GM12873 (cell line): ENCODE measurements at regions not wholly inside any gene's neighbourhood (a gene's known extent, or its start where the extent isn't known, plus 50 kb on each side); places are given as distances from the start of the nearest gene placed in this dataset.

Experiments used
- TF ChIP-seq, protein P1 (sequence below): IDR thresholded peaks from 2 replicates; pipeline ENCODE4 v1.5.1; 2012; ENCODE audit warnings: low read depth, mild to moderate bottlenecking, moderate library complexity, low read length, control low read depth; ENCODE audit not compliant: insufficient read depth; ENCODE audit errors: missing control alignments

DNA sequence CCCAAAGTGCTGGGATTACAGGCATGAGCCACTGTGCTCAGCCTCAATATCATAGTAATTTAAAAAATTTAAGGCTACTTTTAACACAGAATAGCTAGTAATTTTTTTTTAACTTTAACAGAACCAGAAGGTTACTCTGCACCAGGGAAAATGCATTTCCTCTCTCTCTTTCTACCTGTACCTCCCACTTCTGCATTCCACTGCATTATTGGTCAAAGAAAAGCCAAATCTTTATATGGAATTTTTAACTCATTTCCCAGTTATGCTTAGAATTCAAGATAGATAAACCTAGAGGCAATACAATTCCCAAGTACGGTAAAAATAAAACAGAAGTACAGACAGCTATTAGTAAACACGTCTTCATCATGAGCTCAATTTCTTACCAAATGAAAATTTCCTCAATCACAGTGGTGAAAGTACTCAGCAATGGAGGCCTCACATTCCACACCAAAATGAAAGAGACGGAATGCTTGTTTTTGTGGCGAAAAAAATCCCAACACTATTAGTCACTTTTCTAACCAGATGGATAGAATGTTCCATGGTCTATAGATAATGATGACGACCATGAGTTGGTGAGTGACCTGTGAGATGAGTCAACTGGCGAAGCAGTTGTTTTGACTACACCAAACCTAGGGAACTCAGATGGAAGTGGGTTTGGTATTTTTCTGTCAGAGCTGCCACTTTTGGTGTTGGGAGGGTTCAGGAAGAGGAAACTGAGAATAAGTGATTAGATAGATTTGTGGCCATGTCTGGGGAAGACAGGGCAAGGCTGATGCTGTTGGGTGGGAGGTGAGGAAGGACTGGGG lies 104.7 kb upstream of the SGK1 start:
- TF ChIP-seq, protein P1, sequence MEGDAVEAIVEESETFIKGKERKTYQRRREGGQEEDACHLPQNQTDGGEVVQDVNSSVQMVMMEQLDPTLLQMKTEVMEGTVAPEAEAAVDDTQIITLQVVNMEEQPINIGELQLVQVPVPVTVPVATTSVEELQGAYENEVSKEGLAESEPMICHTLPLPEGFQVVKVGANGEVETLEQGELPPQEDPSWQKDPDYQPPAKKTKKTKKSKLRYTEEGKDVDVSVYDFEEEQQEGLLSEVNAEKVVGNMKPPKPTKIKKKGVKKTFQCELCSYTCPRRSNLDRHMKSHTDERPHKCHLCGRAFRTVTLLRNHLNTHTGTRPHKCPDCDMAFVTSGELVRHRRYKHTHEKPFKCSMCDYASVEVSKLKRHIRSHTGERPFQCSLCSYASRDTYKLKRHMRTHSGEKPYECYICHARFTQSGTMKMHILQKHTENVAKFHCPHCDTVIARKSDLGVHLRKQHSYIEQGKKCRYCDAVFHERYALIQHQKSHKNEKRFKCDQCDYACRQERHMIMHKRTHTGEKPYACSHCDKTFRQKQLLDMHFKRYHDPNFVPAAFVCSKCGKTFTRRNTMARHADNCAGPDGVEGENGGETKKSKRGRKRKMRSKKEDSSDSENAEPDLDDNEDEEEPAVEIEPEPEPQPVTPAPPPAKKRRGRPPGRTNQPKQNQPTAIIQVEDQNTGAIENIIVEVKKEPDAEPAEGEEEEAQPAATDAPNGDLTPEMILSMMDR: no peak

DNA sequence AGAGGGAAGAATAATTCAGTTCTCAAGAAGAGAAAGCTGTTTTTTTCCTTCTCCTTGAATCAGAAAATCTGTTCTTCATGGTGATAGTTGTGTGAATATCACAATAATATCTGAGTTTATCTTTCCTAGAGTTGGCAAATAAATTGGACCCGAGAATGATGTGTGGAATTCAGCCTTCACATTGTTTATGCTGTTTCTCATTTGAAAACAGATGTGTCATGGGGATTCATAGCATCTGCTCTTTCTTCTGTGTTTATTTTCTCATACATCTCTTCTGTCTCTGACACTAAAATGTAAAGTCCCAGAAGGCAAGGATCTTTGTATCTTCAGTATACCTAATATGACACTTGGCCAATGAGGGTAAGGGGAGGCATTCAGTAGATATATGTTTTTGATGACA lies 103.6 kb upstream of the SGK1 start:
- TF ChIP-seq, protein P1: no peak

DNA sequence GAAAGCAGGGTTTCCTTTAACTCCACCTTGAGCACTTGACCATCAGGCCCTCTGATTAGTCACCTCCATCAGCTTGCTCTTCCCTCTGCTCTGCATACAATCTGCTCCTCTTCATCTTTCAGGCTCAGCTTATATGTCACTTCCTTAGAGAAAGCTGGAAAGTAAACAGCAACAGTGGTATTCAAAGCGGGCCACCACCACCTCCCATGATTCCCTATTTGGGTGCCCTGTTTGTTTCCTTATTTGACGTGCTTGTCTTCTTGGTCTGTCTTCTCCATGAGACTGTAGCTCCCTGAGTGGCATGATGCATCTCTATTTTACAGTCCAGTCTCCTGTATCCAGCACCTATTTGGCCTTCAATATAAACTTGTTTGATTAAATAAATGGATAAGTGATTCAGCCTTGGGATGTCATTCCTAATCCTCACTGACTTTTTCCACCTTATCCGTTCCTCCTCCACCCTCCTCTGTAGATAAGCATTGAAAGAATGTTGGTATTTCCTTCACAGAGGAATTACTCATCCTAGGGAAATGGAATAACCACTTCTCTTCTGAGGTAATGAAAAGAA lies 102.8 kb upstream of the SGK1 start:
- TF ChIP-seq, protein P1: no peak

DNA sequence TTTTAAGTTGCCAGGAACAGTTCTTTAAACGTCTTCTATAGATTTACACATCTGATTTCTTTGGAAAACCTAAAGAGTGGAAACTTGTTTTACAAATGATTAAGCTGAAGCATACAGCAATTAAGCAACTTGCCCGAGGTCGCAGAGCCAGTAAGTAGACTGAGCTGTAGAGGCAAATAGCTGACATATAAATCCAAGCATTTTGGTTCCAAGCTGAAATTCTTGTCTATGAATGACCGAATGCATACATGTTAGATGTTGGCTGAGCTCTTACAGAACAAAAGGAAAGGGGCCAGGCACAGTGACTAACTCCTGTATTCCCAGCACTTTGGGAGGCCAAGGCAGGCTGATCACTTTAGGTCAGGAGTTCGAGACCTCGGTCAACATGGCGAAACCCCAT lies 101.8 kb upstream of the SGK1 start:
- TF ChIP-seq, protein P1: no peak

DNA sequence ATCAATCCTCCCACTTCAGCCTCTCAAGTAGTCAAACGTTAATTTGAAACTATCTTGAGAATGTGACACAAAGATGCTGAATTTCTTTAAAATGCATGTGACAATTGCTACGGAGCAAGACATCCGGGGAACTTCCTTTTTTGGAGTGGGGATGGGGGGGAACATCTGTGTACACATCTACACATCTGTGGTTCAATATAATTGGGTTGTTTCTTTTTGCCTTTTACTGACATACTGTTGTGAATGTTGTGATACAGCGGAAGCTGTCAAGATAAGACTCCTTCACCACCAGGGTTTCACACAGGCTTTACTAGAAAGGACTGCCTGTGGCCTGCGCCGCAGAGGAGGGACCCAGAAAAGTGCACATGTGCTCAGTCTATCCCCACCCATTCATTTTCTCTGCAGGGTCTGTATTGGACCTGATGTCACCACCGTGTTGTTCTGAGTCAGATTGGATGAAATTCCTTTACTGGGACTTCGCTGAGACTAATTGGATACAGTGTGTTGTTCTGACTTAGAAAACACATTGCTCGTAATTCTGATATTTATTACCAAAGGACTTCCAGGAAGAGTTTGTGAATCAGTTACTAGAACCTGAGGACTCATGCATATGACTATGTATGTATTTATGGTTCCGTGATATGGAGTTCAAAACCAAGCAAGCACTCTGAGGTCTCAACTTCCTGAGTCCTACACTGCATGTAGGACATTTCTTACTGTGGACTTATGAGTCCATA lies 98.7 kb upstream of the SGK1 start:
- TF ChIP-seq, protein P1: no peak

DNA sequence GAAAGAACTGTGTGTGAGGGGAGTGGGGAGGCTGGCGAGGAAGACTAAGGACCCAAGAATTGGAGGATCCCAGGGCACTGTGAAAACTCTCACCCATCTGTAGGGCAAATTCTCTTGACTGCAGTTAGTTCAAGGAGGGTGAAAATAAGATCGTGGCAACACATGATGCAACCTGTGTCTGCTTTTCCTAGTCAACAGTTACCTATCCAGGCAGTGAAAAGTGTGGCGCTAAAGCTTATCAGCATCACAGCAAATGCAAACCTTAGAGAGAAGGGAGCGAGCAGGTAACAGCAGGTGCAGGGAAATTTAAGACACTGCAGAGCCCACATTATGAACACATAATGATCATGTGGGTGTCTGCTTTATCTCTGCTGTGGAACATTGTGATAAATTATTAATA lies 97.7 kb upstream of the SGK1 start:
- TF ChIP-seq, protein P1: no peak

DNA sequence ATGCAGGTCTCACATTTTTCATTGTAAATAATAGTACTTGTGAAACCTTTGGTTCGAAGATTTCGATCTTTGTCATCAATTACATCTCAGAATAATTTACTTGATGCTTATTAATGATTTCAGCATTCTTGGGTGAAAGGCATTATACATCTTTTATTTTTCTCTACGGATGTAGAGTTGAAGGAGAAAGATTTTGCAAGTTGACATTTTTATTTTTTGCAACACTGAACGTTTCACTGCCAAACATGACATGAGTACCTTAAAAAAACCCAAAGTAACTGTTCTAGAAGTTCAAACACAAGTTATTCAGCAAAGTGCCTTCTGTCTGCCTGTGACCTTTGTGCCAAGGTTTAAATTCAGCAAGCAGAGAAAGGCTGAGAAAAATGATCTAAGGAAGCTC lies 97.3 kb upstream of the SGK1 start:
- TF ChIP-seq, protein P1: no peak
